Liver (tissue), 3 donors: ENCODE measurements at regions not wholly inside any gene's neighbourhood (a gene's known extent, or its start where the extent isn't known, plus 50 kb on each side); places are given as distances from the start of the nearest gene placed in this dataset.

Experiments
- CTCF ChIP-seq: fragments of 150-350 bp; IDR thresholded peaks from 2 replicates; pipeline ENCODE4 v1.5.1; 2017; ENCODE audit warnings: improper control_type of control experiment, low read depth, low read length; ENCODE audit not compliant: missing input control
- JUND ChIP-seq, 2 donors: IDR thresholded peaks; 2 replicates each; pipeline ENCODE4 v1.6.1; 2016; ENCODE audit warnings: antibody characterized with exemption in 2 of 2
- NR2F2 ChIP-seq: IDR thresholded peaks from 2 replicates; pipeline ENCODE4 v1.6.1; 2016; ENCODE audit warnings: antibody characterized with exemption
- RAD21 ChIP-seq, 2 donors: IDR thresholded peaks; 2 replicates each; pipeline ENCODE4 v1.6.1; 2016; ENCODE audit warnings: antibody characterized with exemption in 2 of 2, mild to moderate bottlenecking in 2 of 2
- SP1 ChIP-seq: IDR thresholded peaks from 2 replicates; pipeline ENCODE4 v1.6.1; 2018; ENCODE audit warnings: antibody characterized with exemption, mild to moderate bottlenecking
- TAF1 ChIP-seq: conservative IDR thresholded peaks from 2 replicates; pipeline ENCODE4 v1.6.1; 2016; ENCODE audit warnings: antibody characterized with exemption, mild to moderate bottlenecking
- ZBTB33 ChIP-seq: IDR thresholded peaks from 2 replicates; pipeline ENCODE4 v1.6.1; 2016; ENCODE audit warnings: antibody characterized with exemption
- TF ChIP-seq, protein P1 (sequence below): IDR thresholded peaks from 2 replicates; pipeline ENCODE4 v1.6.1; 2016; ENCODE audit warnings: antibody characterized with exemption, mild to moderate bottlenecking
- donor health status: healthy.
- donor health status: healthy.

DNA sequence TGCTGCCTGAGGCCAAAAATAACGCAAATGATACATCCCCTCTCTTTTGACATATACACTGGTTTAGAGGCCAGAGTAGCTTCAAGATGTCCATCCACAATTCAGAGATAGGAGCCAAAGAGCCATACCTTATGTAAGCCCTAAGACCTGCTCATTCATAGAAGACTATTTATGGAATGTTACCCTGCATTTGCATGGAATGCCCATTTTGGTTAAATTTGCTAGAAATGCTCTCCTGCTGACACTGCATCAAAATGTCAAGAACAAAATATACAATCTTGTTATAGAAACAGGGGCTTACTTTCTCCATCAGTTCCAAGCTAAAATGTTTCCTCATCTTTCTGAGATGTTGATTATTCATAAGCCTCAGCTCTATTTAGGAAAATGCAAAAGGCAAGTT is 183.3 kb upstream of the CDKN3 start:
- TF ChIP-seq CTCF, result no peak
- TF ChIP-seq, protein P1, sequence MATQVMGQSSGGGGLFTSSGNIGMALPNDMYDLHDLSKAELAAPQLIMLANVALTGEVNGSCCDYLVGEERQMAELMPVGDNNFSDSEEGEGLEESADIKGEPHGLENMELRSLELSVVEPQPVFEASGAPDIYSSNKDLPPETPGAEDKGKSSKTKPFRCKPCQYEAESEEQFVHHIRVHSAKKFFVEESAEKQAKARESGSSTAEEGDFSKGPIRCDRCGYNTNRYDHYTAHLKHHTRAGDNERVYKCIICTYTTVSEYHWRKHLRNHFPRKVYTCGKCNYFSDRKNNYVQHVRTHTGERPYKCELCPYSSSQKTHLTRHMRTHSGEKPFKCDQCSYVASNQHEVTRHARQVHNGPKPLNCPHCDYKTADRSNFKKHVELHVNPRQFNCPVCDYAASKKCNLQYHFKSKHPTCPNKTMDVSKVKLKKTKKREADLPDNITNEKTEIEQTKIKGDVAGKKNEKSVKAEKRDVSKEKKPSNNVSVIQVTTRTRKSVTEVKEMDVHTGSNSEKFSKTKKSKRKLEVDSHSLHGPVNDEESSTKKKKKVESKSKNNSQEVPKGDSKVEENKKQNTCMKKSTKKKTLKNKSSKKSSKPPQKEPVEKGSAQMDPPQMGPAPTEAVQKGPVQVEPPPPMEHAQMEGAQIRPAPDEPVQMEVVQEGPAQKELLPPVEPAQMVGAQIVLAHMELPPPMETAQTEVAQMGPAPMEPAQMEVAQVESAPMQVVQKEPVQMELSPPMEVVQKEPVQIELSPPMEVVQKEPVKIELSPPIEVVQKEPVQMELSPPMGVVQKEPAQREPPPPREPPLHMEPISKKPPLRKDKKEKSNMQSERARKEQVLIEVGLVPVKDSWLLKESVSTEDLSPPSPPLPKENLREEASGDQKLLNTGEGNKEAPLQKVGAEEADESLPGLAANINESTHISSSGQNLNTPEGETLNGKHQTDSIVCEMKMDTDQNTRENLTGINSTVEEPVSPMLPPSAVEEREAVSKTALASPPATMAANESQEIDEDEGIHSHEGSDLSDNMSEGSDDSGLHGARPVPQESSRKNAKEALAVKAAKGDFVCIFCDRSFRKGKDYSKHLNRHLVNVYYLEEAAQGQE, result no peak
- no peak for TF ChIP-seq ZBTB33
- TF ChIP-seq TAF1, result no peak
- no peak for TF ChIP-seq NR2F2
- no peak for TF ChIP-seq SP1
- no peak for TF ChIP-seq JUND (IDR thresholded peaks at IDR 0.05)
- TF ChIP-seq RAD21 (IDR thresholded peaks at IDR 0.05), result no peak
